Activated naive CD8-positive, alpha-beta T cell treated with anti-CD3 and anti-CD28 coated beads, Interleukin-2, amount 50 U/mL, for 24 hours (primary cell): ENCODE measurements at regions not wholly inside any gene's neighbourhood (a gene's known extent, or its start where the extent isn't known, plus 50 kb on each side); places are given as distances from the start of the nearest gene placed in this dataset.
A peak's percentile ranks its signal among the peaks of the same experiment; 100 is the strongest.

Experiments used
- ATAC-seq: fragments of 150-1000 bp; cut with Tn5 transposase; one replicate; pipeline ENCODE4 v1.10.0; 2021
- DNase-seq: peaks from one replicate; pipeline ENCODE4 v3.0.0; 2021
- H3K27ac Mint-ChIP-seq: one replicate; pipeline ENCODE4 v1.8.0; 2021; ENCODE audit warnings: mild to moderate bottlenecking, mixed read lengths
- H3K27me3 Mint-ChIP-seq: one replicate; pipeline ENCODE4 v1.8.0; 2021; ENCODE audit warnings: mixed read lengths
- H3K36me3 Mint-ChIP-seq: one replicate; pipeline ENCODE4 v1.8.0; 2021; ENCODE audit warnings: low read depth, mixed read lengths
- H3K4me1 Mint-ChIP-seq: one replicate; pipeline ENCODE4 v1.8.0; 2021; ENCODE audit warnings: mixed read lengths
- H3K4me3 Mint-ChIP-seq: one replicate; pipeline ENCODE4 v1.8.0; 2021; ENCODE audit warnings: mild to moderate bottlenecking, moderate library complexity, mixed read lengths
- H3K9me3 Mint-ChIP-seq: one replicate; pipeline ENCODE4 v1.8.0; 2021; ENCODE audit warnings: mixed read lengths

DNA sequence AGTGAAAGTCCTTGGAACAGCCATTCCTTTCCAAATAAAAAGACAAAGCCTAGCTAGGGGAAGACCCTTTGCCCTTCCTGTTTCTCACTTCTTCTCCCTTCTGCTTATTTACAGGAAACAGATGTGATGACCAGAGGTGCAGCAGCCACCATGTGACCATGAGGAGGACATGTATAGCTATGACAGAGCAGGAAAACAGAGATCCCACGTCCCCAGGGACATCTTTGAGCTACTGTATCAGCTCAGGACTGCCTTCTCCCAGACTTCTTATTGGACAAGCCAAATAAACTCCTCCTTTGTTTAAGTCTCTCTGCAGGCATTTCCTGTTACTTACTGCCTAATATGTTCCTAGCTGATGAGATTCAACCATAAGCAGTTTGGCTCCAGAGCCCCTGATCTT is 133.1 kb upstream of the MLN start:
- Mint-ChIP-seq H3K27ac (no peak overlapping the region), H3K9me3 (no peaks in the 10 kb centered on the region), H3K4me1 (peaks cover 3% of the 10 kb centered on the region), H3K27me3 (no peaks in the 10 kb centered on the region), H3K36me3 (no peaks in the 10 kb centered on the region), H3K4me3 (no peak overlapping the region)
- ATAC-seq (no peak), DNase-seq (no peak)

- Mint-ChIP-seq H3K27ac (no peak overlapping the region), H3K36me3 (no peaks in the 10 kb centered on the region)
These were observed 131.8 kb upstream of the MLN start for GRCh38 chr6:33935439-33936080.

DNA sequence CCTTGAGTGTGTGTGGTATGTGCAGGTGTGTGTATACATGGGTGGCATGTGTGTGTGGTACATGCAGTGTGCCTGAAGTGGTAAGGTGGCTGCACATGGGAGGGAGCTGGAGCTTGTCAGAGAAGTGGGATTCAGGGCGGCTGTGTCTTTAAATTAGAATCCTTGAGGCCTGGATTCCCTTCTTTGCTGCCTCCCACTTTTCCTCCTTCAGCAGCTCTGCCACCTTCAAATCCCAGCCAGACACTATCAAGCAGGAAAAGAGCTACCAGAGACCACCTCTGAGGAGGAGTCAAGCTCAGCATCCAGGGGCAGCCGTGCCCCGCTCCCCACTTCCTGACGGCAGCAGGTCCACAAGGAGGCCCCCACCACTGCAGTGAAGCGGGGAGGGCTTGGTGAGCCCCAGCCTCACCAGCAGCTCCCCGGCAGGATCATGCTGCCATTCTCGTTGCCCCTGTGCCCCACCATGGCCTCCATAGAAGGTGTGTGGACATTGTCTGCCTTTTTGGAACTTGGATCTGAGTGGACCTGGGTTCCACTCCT is 131.0 kb upstream of the MLN start:
- H3K4me3 Mint-ChIP-seq = no peak overlapping the region
- no peak overlapping the region for H3K27ac Mint-ChIP-seq
- DNase-seq (no peak), ATAC-seq (no peak)
- no peaks in the 10 kb centered on the region for H3K27me3 Mint-ChIP-seq
- H3K9me3 Mint-ChIP-seq = no peaks in the 10 kb centered on the region
- no peaks in the 10 kb centered on the region for H3K36me3 Mint-ChIP-seq
- H3K4me1 Mint-ChIP-seq = peaks cover 5% of the 10 kb centered on the region

More at GRCh38 chr6:33935439-33936080, 131.8 kb upstream of the MLN start:
- peaks cover 3% of the 10 kb centered on the region for H3K4me1 Mint-ChIP-seq
- no peak overlapping the region for H3K4me3 Mint-ChIP-seq
- no peaks in the 10 kb centered on the region for H3K27me3 Mint-ChIP-seq
- ATAC-seq = no peak
- no peaks in the 10 kb centered on the region for H3K9me3 Mint-ChIP-seq
- no peak for DNase-seq

- ATAC-seq (no peak), DNase-seq (no peak)
- Mint-ChIP-seq H3K36me3 (no peaks in the 10 kb centered on the region), H3K9me3 (no peaks in the 10 kb centered on the region), H3K4me3 (no peak overlapping the region), H3K27me3 (no peaks in the 10 kb centered on the region), H3K4me1 (peaks cover 7% of the 10 kb centered on the region), H3K27ac (no peak overlapping the region)
These were observed 129.3 kb upstream of the MLN start for GRCh38 chr6:33933101-33933500.

- Mint-ChIP-seq H3K27me3 (no peaks in the 10 kb centered on the region), H3K9me3 (no peaks in the 10 kb centered on the region), H3K4me3 (no peak overlapping the region), H3K27ac (no peak overlapping the region), H3K36me3 (no peaks in the 10 kb centered on the region), H3K4me1 (peaks cover 7% of the 10 kb centered on the region)
- DNase-seq (no peak), ATAC-seq (no peak)
These were observed 128.0 kb upstream of the MLN start for GRCh38 chr6:33931799-33932198.

DNA sequence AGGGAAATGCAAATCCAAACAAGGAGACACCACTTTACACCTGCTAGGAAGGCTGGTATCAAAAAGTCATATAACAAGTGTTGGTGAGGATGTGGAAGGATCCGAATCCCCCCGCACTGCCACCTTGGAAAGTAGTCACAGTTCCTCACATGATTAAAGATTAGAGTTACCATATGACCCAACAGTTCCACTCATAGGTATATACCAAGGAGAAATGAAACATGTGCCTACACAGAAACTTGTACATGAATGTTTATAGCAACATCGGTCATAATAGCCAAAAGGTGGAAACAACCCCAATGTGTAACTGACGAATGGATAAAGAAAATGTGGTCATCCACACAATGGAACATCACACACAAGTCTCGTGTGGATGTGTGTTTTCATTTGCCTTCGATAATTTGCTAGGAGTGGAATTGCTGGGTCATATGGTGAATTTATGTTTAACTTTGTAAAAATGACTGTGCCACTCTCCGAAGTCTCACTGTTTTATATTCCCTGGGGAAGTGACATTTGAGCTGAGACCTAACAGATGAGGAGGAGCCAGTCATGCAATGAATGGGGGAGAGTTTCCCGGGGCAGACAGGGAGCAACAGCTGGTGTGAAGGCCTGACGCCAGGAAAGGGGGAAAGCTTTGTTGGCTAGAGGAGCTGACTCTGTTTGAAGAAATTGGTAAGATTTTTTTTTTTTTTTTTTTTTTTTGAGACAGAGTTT is 125.9 kb upstream of the MLN start:
- Mint-ChIP-seq H3K36me3 (no peaks in the 10 kb centered on the region), H3K4me3 (no peak overlapping the region), H3K4me1 (peaks cover 4% of the 10 kb centered on the region), H3K27me3 (no peaks in the 10 kb centered on the region), H3K9me3 (no peaks in the 10 kb centered on the region), H3K27ac (peak overlapping the region; percentile 3)
- ATAC-seq = peak; percentile 12
- no peak for DNase-seq

DNA sequence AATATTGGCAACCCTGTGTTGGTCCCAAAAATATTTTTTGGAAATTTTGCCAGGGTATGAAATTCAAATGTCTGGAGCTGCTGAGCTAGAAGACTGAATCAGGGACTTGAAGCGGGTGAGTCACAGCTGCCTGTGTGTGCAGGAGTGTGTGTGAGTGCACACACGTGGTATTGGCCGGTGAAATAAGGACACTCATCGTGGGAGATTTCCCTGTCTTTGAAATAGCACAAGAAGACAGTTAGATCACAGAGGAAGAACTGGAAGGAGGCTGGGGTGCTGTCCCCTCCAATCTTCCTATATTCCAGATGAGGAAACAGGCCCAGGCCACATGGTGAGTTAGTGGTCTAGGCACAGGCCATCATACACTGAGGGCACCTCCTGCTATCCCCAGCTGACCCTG is 123.8 kb upstream of the MLN start:
- H3K27me3 Mint-ChIP-seq = no peaks in the 10 kb centered on the region
- peaks cover 8% of the 10 kb centered on the region for H3K4me1 Mint-ChIP-seq
- no peak for ATAC-seq
- H3K4me3 Mint-ChIP-seq = no peak overlapping the region
- no peak for DNase-seq
- H3K27ac Mint-ChIP-seq = no peak overlapping the region
- H3K9me3 Mint-ChIP-seq = no peaks in the 10 kb centered on the region
- H3K36me3 Mint-ChIP-seq = no peaks in the 10 kb centered on the region

GRCh38 chr6:33927112-33927511 is 123.3 kb upstream of the MLN start:
- peaks cover 8% of the 10 kb centered on the region for H3K4me1 Mint-ChIP-seq
- H3K4me3 Mint-ChIP-seq = no peak overlapping the region
- no peaks in the 10 kb centered on the region for H3K27me3 Mint-ChIP-seq
- DNase-seq (no peak), ATAC-seq (no peak)
- H3K36me3 Mint-ChIP-seq = no peaks in the 10 kb centered on the region
- no peak overlapping the region for H3K27ac Mint-ChIP-seq
- H3K9me3 Mint-ChIP-seq = no peaks in the 10 kb centered on the region

DNA sequence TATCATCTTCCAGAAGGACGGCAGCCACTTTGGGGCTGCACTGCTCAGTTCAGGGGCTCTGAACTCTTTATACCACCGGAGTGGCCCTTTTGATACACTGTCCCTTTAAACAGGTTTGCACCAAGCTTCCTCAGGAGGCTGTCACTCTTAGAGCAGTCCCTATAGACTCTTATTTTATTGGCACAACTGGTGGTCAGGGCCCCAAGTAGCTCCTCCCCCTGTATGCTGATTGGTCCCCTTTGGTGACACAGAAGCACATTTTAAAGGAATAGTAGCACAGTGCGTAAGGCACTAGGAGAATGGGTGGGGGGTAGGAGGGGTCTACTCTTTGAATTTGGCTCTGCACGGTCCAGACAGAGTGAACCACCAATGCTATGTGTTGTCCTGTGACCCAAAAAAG is 122.6 kb upstream of the MLN start:
- no peak overlapping the region for H3K27ac Mint-ChIP-seq
- H3K4me3 Mint-ChIP-seq = no peak overlapping the region
- peaks cover 12% of the 10 kb centered on the region for H3K4me1 Mint-ChIP-seq
- H3K27me3 Mint-ChIP-seq = no peaks in the 10 kb centered on the region
- no peaks in the 10 kb centered on the region for H3K9me3 Mint-ChIP-seq
- no peaks in the 10 kb centered on the region for H3K36me3 Mint-ChIP-seq
- DNase-seq (no peak), ATAC-seq (peak; percentile 33)

DNA sequence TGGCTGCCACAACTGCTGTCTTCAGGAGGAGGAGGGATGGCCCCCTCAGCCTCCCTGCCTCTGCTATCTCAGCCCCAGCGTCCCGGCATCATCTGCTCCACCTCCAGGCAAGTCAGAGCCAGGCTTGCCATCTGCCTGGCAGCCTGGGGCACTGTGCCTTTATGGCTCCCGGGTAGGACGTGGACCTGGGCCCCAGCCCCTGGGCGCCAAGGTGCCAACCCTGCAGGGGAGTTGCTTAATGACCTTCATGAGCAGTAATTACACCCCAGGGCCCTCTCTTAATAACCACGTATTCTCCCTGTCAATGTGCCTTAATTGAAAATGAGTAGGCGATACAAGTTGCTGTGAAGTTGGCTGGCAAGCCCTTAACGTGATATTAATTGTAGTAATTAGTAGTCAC is 122.1 kb upstream of the MLN start:
- Mint-ChIP-seq H3K36me3 (no peaks in the 10 kb centered on the region), H3K4me3 (no peak overlapping the region), H3K27me3 (no peaks in the 10 kb centered on the region), H3K9me3 (no peaks in the 10 kb centered on the region), H3K4me1 (peaks cover 12% of the 10 kb centered on the region), H3K27ac (no peak overlapping the region)
- no peak for DNase-seq
- no peak for ATAC-seq

DNA sequence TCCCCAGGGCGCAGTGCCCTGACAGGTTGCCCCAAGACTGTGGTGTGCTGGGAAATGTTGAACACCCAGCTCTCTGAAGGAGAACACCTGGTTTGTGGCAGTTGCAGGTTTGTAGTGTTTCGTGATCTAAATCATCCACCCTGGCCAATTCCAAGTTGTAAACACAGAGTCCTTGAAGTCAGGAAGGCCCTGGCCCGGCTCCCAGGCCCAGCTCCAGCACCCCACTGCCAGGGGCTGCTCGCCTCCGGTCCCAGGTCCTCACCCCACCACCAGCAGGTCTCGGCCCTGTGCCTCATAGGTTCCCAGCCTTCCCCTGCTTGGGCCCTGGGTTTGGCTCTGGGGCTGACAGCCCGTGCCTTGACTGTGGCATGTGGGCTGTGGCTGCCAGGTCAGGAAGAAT is 121.4 kb upstream of the MLN start:
- ATAC-seq = no peak
- H3K4me3 Mint-ChIP-seq = no peak overlapping the region
- H3K36me3 Mint-ChIP-seq = no peaks in the 10 kb centered on the region
- no peak for DNase-seq
- H3K9me3 Mint-ChIP-seq = no peaks in the 10 kb centered on the region
- no peak overlapping the region for H3K27ac Mint-ChIP-seq
- peaks cover 12% of the 10 kb centered on the region for H3K4me1 Mint-ChIP-seq
- H3K27me3 Mint-ChIP-seq = no peaks in the 10 kb centered on the region

GRCh38 chr6:33924681-33925080 is 120.9 kb upstream of the MLN start:
- Mint-ChIP-seq H3K27ac (no peak overlapping the region), H3K27me3 (no peaks in the 10 kb centered on the region), H3K36me3 (no peaks in the 10 kb centered on the region), H3K4me1 (peaks cover 8% of the 10 kb centered on the region), H3K4me3 (no peak overlapping the region), H3K9me3 (no peaks in the 10 kb centered on the region)
- DNase-seq (no peak), ATAC-seq (no peak)

- Mint-ChIP-seq H3K27me3 (no peaks in the 10 kb centered on the region), H3K27ac (no peak overlapping the region), H3K36me3 (no peaks in the 10 kb centered on the region), H3K4me1 (peaks cover 8% of the 10 kb centered on the region), H3K4me3 (no peak overlapping the region), H3K9me3 (no peaks in the 10 kb centered on the region)
- ATAC-seq = no peak
- no peak for DNase-seq
These were observed 120.2 kb upstream of the MLN start for GRCh38 chr6:33923857-33924514.

DNA sequence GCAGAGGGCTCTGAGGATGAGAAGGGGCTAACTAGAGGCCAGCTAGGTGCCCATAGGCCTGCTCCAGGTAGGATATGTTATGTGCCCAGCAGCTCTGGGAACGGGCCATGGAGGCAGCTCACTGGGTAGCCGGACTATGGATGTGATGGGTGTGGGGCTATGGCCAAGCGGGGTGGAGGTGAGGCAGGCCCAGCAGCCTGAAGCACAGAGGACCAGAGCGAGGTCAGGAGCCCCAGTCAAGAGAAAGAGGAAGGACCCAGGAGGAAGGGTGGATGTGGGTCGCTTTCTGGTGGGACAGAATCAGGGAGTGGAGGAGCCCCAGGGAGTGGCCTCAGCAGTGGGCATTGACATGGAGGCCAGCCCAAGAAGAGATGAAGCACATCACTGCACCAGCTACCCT is 117.9 kb upstream of the MLN start:
- no peak overlapping the region for H3K4me3 Mint-ChIP-seq
- H3K4me1 Mint-ChIP-seq = peaks cover 8% of the 10 kb centered on the region
- ATAC-seq = no peak
- H3K27ac Mint-ChIP-seq = no peak overlapping the region
- no peak for DNase-seq
- no peaks in the 10 kb centered on the region for H3K9me3 Mint-ChIP-seq
- no peaks in the 10 kb centered on the region for H3K36me3 Mint-ChIP-seq
- H3K27me3 Mint-ChIP-seq = no peaks in the 10 kb centered on the region

GRCh38 chr6:33918175-33918695 is 114.4 kb upstream of the MLN start:
- Mint-ChIP-seq H3K9me3 (no peaks in the 10 kb centered on the region), H3K4me3 (no peak overlapping the region), H3K4me1 (peaks cover 27% of the 10 kb centered on the region), H3K27me3 (no peaks in the 10 kb centered on the region), H3K27ac (no peak overlapping the region), H3K36me3 (no peaks in the 10 kb centered on the region)
- ATAC-seq (no peak), DNase-seq (no peak)
